Transverse colon (tissue), 4 donors: ENCODE measurements at regions not wholly inside any gene's neighbourhood (a gene's known extent, or its start where the extent isn't known, plus 50 kb on each side); places are given as distances from the start of the nearest gene placed in this dataset.

Experiments
- DNase-seq: peaks from one replicate; pipeline ENCODE4 v3.0.0-alpha.2; 2019
- H3K27ac ChIP-seq, 4 donors: fragments of 200-600 bp; sonication (generic); 2 replicates each; pipeline ENCODE4 v1.5.1; 2016 to 2018; ENCODE audit warnings: inconsistent platforms in 4 of 4
- H3K27me3 ChIP-seq: fragments of 200-600 bp; sonication (generic); 2 replicates; pipeline ENCODE4 v1.5.1; 2017; ENCODE audit warnings: inconsistent platforms
- H3K36me3 ChIP-seq, 4 donors: fragments of 200-600 bp; sonication (generic); 2 replicates each; pipeline ENCODE4 v1.5.1; 2017 to 2019; ENCODE audit warnings: inconsistent platforms in 4 of 4
- H3K4me1 ChIP-seq, 4 donors: fragments of 200-600 bp; sonication (generic); 2 replicates each; pipeline ENCODE4 v1.5.1; 2017 to 2020; ENCODE audit warnings: inconsistent platforms in 4 of 4
- H3K4me3 ChIP-seq, 4 donors: fragments of 200-600 bp; sonication (generic); 1 replicate in 1 of 4; 2 replicates in 3 of 4; pipeline versions ENCODE4 v1.5.1 to v1.6.1; 2017 to 2019; ENCODE audit warnings: inconsistent platforms in 4 of 4
- H3K9me3 ChIP-seq, 2 donors: fragments of 200-600 bp; sonication (generic); 2 replicates each; pipeline ENCODE4 v1.5.1; 2017 to 2019; ENCODE audit warnings: inconsistent platforms in 2 of 2
- EP300 ChIP-seq: sonication (generic); formaldehyde crosslinking; IDR thresholded peaks from one replicate; pipeline ENCODE4 v1.6.1; 2017; ENCODE audit warnings: antibody characterized with exemption, low read depth
- POLR2A ChIP-seq: fragments of 450-650 bp; IDR thresholded peaks from one replicate; pipeline ENCODE4 v1.6.1; 2016; ENCODE audit warnings: antibody characterized with exemption, mild to moderate bottlenecking, moderate library complexity
- POLR2AphosphoS5 ChIP-seq, 3 donors: sonication (generic); formaldehyde crosslinking; IDR thresholded peaks; one replicate each; pipeline ENCODE4 v1.6.1; 2016; ENCODE audit warnings: antibody characterized with exemption in 3 of 3
- WGBS, 2 donors: methylation state at CpG; one replicate each; pipeline ENCODE4 v1.1.5; 2018; ENCODE audit warnings: low coverage in 1 of 2; 5-methylcytosine and 5-hydroxymethylcytosine counted together
- in situ Hi-C, 4 donors: fragments of 200-750 bp; cut with MboI; loops; one replicate each; pipeline versions ENCODE4 v1.15.0 to v1.15.1; 2017; ENCODE audit warnings: low sequenced_read_pairs in 3 of 4, low pct_ligation_motif_present in 1 of 4, low pct_unique_long_range_greater_than_20kb in 1 of 4
- intact Hi-C: fragments of 100-400 bp; cut with DNase I; formaldehyde crosslinking; loops from one replicate; pipeline ENCODE4 v1.15.1; 2023; ENCODE audit warnings: low total_unique reads
- TF ChIP-seq, protein P1 (sequence below), 5 experiments: fragments of 200-600 bp in 3 of 5; fragments of 450-650 bp in 2 of 5; sonication (generic) in 3 of 5; IDR thresholded peaks; 1 replicate in 2 of 5; 2 replicates in 3 of 5; pipeline ENCODE4 v1.5.1; 2016 to 2017; ENCODE audit warnings: antibody characterized with exemption in 5 of 5, inconsistent platforms in 3 of 5, mild to moderate bottlenecking in 2 of 5, moderate library complexity in 1 of 5

DNA sequence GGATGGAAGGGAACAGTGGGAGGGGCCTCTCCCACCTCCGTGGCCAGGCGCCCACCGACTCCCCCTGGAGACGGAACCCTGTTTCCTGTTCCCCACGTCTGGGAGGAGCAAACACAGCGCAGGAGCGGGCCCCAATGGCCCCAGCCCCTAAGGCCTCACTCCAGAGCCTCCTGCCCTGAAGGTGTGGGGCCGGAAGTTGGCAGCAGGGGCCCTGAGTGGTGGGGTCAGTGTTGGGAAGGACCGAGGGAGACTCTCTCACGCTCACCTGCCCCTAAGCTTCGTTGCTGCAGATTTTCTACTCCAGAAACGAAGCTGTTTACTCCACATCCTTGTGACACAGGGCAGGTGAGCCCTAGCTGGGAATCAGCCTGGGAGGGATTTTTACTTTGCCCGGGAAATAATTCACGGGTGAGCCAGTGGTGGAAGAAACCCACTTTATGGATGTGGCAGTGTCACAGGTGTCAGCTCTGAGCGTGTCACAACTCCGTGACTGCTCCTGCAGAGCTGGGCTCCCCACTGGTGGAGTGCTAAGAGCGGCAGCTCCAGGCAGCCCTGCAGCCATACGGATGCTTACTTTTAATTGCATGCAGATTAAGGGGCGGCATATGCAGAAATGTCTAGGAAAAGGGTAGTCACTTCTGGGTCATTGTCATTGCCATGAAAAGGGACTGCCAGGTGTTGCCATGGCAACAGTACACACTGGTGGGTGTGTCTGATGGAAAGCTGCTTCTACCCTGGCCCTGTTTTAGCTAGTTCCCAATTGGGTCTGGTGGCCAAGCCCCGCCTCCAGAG lies 77.5 kb upstream of the OLFM1 start:
- Histone ChIP-seq H3K27me3 (no peaks in the 10 kb centered on the region), H3K4me1 (no peaks in the 10 kb centered on the region), H3K4me3 (no peak overlapping the region), H3K9me3 (no peaks in the 10 kb centered on the region), H3K27ac (no peak overlapping the region), H3K36me3 (no peaks in the 10 kb centered on the region)
- DNase-seq = no peak
- 73% methylated on average over 19 of the region's 20 CpGs; no CpG with 5 or more reads in 1 of the 2 donors for WGBS, 2 donors
- TF ChIP-seq, protein P1, sequence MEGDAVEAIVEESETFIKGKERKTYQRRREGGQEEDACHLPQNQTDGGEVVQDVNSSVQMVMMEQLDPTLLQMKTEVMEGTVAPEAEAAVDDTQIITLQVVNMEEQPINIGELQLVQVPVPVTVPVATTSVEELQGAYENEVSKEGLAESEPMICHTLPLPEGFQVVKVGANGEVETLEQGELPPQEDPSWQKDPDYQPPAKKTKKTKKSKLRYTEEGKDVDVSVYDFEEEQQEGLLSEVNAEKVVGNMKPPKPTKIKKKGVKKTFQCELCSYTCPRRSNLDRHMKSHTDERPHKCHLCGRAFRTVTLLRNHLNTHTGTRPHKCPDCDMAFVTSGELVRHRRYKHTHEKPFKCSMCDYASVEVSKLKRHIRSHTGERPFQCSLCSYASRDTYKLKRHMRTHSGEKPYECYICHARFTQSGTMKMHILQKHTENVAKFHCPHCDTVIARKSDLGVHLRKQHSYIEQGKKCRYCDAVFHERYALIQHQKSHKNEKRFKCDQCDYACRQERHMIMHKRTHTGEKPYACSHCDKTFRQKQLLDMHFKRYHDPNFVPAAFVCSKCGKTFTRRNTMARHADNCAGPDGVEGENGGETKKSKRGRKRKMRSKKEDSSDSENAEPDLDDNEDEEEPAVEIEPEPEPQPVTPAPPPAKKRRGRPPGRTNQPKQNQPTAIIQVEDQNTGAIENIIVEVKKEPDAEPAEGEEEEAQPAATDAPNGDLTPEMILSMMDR (IDR thresholded peaks at IDR 0.05) = no peak
- TF ChIP-seq POLR2AphosphoS5 (IDR thresholded peaks at IDR 0.05) = no peak
- TF ChIP-seq EP300 = no peak
- TF ChIP-seq POLR2A = no peak
- intact Hi-C loops (no loop called here), in situ Hi-C loops (no loop called here)

- no peaks in the 10 kb centered on the region for H3K4me1 ChIP-seq
- intact Hi-C loops (no loop called here), in situ Hi-C loops (no loop called here)
- H3K27ac ChIP-seq = no peak overlapping the region
- 69% methylated on average over 3 of the region's 3 CpGs; no CpG with 5 or more reads in 1 of the 2 donors for WGBS, 2 donors
- TF ChIP-seq POLR2A = no peak
- TF ChIP-seq, protein P1 (IDR thresholded peaks at IDR 0.05) = no peak
- no peak for TF ChIP-seq EP300
- no peak for TF ChIP-seq POLR2AphosphoS5 (IDR thresholded peaks at IDR 0.05)
- H3K27me3 ChIP-seq = no peaks in the 10 kb centered on the region
- H3K9me3 ChIP-seq = no peaks in the 10 kb centered on the region
- H3K36me3 ChIP-seq = no peaks in the 10 kb centered on the region
- DNase-seq = no peak
- H3K4me3 ChIP-seq = no peak overlapping the region
These were observed 76.9 kb upstream of the OLFM1 start for GRCh38 chr9:135010586-135010860.

DNA sequence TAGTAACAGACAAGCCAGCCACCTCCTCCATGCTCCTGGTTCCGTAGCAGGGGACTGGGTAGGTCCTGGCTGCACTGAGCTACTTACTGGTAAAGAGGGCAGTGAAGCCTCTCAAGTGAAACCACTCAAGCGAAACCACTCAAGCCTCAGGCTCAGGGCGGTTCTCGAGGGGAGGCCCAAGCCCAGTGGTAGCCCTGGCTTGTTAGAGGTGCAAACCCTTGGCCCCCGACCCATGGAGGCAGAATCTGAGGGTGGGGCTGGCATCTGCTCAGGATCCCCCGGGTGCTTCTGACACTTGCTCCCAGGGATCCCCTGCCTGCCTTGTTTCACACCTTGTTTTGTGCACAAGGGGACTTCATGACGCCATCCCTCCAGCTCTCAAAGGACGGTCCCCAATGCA lies 76.5 kb upstream of the OLFM1 start:
- Histone ChIP-seq H3K27ac (no peak overlapping the region), H3K4me1 (no peaks in the 10 kb centered on the region), H3K36me3 (no peaks in the 10 kb centered on the region), H3K27me3 (no peaks in the 10 kb centered on the region), H3K4me3 (no peak overlapping the region), H3K9me3 (no peaks in the 10 kb centered on the region)
- no peak for DNase-seq
- TF ChIP-seq EP300 = no peak
- TF ChIP-seq, protein P1 (IDR thresholded peaks at IDR 0.05) = no peak
- no peak for TF ChIP-seq POLR2AphosphoS5 (IDR thresholded peaks at IDR 0.05)
- no peak for TF ChIP-seq POLR2A
- intact Hi-C loops = no loop called here
- 78% methylated on average over 8 of the region's 8 CpGs; no CpG with 5 or more reads in 1 of the 2 donors for WGBS, 2 donors
- in situ Hi-C loops = no loop called here

DNA sequence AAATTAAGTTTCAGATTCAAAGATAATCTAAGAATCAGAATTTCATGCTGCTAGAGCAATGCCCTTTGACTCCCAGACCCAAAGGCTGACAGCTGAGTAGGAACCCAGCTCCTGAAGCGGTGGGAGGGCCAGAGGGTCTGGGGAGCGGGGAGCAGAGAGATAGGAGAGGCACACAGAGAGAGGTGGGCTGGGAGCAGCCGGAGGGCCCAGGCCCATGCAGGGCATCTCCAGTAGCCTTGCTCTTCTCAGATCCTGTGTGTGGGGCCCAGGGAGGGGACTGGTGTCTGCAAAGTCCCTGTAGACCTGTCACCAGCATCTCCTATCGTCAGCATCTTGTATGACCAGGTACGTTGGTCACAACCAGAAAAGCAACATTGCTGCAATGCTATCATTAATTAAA lies 75.3 kb upstream of the OLFM1 start:
- Histone ChIP-seq H3K27me3 (no peaks in the 10 kb centered on the region), H3K36me3 (no peaks in the 10 kb centered on the region), H3K4me1 (no peaks in the 10 kb centered on the region), H3K4me3 (no peak overlapping the region), H3K27ac (no peak overlapping the region), H3K9me3 (no peaks in the 10 kb centered on the region)
- WGBS, 2 donors = 82 to 86% methylated on average over 5 of the region's 5 CpGs
- intact Hi-C loops = no loop called here
- no peak for TF ChIP-seq POLR2A
- TF ChIP-seq, protein P1 (IDR thresholded peaks at IDR 0.05) = no peak
- TF ChIP-seq EP300 = no peak
- no peak for TF ChIP-seq POLR2AphosphoS5 (IDR thresholded peaks at IDR 0.05)
- DNase-seq = no peak
- in situ Hi-C loops = no loop called here
